SK-N-SH (cell line): ENCODE measurements at regions not wholly inside any gene's neighbourhood (a gene's known extent, or its start where the extent isn't known, plus 50 kb on each side); places are given as distances from the start of the nearest gene placed in this dataset.

Experiments
- CTCF ChIA-PET: fragments of 300-600, 350-600 bp; formaldehyde crosslinking; extraction: SDS; loops from one replicate; lab custom pipeline; 2021; lab: Yijun Ruan, JAX
- POLR2A ChIA-PET: fragments of 350-600 bp; sonication (Branson Sonifier 250); formaldehyde crosslinking; extraction: SDS; loops from one replicate; lab custom pipeline; 2020; ENCODE audit warnings: antibody characterized with exemption, inconsistent platforms; lab: Yijun Ruan, JAX
- DNase-seq: peaks from one replicate; pipeline ENCODE4 v3.0.0; 2012
- H2AFZ ChIP-seq: fragments of 200-600 bp; sonication (generic); 2 replicates; pipeline ENCODE4 v1.8.1; 2016; ENCODE audit warnings: antibody characterized with exemption, mild to moderate bottlenecking, low read depth
- H3F3A ChIP-seq: fragments of 200-600 bp; sonication (generic); replicated peaks from 2 replicates; pipeline ENCODE3; 2016; ENCODE audit warnings: antibody characterized with exemption, mild to moderate bottlenecking; ENCODE audit not compliant: insufficient read depth
- H3K27ac ChIP-seq, 2 experiments: fragments of 200-500 bp in 1 of 2; fragments of 200-600 bp in 1 of 2; sonication (Bioruptor generic) in 1 of 2; sonication (generic), shearing (Covaris generic) in 1 of 2; 2 replicates each; pipeline versions ENCODE4 v1.5.1 to v1.6.1; 2014 to 2016; ENCODE audit warnings: low read depth in 2 of 2, inconsistent platforms in 1 of 2, low read length in 1 of 2, mild to moderate bottlenecking in 1 of 2, mixed read lengths in 1 of 2
- H3K27me3 ChIP-seq: fragments of 200-600 bp; sonication (generic), shearing (Covaris generic); 2 replicates; pipeline ENCODE4 v1.6.1; 2016; ENCODE audit warnings: mixed run types; ENCODE audit not compliant: insufficient read depth
- H3K36me3 ChIP-seq, 2 experiments: fragments of 200-500 bp in 1 of 2; fragments of 200-600 bp in 1 of 2; sonication (Bioruptor generic) in 1 of 2; sonication (generic) in 1 of 2; replicated peaks in 1 of 2; 2 replicates each; pipeline versions ENCODE3 to v1.5.1; 2014 to 2016; ENCODE audit warnings: low read length in 1 of 2, mild to moderate bottlenecking in 1 of 2; ENCODE audit not compliant: insufficient read depth in 2 of 2, control insufficient read depth in 1 of 2
- H3K4me1 ChIP-seq, 2 experiments: fragments of 200-500 bp in 1 of 2; fragments of 200-600 bp in 1 of 2; sonication (Bioruptor generic) in 1 of 2; sonication (generic), shearing (Covaris generic) in 1 of 2; 2 replicates each; pipeline versions ENCODE4 v1.5.1 to v1.6.1; 2014 to 2016; ENCODE audit warnings: low read depth in 1 of 2, low read length in 1 of 2, mixed run types in 1 of 2; ENCODE audit not compliant: insufficient read depth in 2 of 2, control insufficient read depth in 1 of 2
- H3K4me2 ChIP-seq: fragments of 200-600 bp; sonication (generic), shearing (Covaris generic); 2 replicates; pipeline ENCODE4 v1.6.1; 2017; ENCODE audit warnings: mixed run types
- H3K4me3 ChIP-seq, 2 experiments: fragments of 200-500 bp in 1 of 2; fragments of 200-600 bp in 1 of 2; sonication (Bioruptor generic) in 1 of 2; sonication (generic), shearing (Covaris generic) in 1 of 2; 2 replicates each; pipeline versions ENCODE4 v1.5.1 to v1.8.1; 2014 to 2016; ENCODE audit warnings: low read depth in 2 of 2, inconsistent platforms in 1 of 2, low read length in 1 of 2, mild to moderate bottlenecking in 1 of 2, mixed read lengths in 1 of 2, moderate library complexity in 1 of 2
- H3K79me2 ChIP-seq: fragments of 200-600 bp; sonication (generic); 2 replicates; pipeline ENCODE4 v1.8.1; 2017; ENCODE audit warnings: mild to moderate bottlenecking; ENCODE audit not compliant: insufficient read depth
- H3K9ac ChIP-seq: fragments of 200-600 bp; sonication (generic); 2 replicates; pipeline ENCODE4 v1.6.1; 2017; ENCODE audit warnings: mixed run types
- H3K9me2 ChIP-seq: fragments of 200-600 bp; sonication (generic); 2 replicates; pipeline ENCODE4 v1.6.1; 2017; ENCODE audit warnings: mixed run types
- H3K9me3 ChIP-seq: fragments of 200-600 bp; sonication (generic); 2 replicates; pipeline ENCODE4 v1.6.1; 2017; ENCODE audit warnings: mixed run types, mild to moderate bottlenecking, moderate library complexity
- H4K20me1 ChIP-seq: fragments of 200-600 bp; sonication (generic); 2 replicates; pipeline ENCODE4 v1.6.1; 2017; ENCODE audit warnings: mild to moderate bottlenecking, mixed run types; ENCODE audit not compliant: insufficient read depth
- CHD2 ChIP-seq: fragments of 150-350 bp; IDR thresholded peaks from 2 replicates; pipeline ENCODE4 v1.6.1; 2018; ENCODE audit warnings: low read length; ENCODE audit not compliant: partially characterized antibody
- ELF1 ChIP-seq: IDR thresholded peaks from 2 replicates; pipeline ENCODE4 v1.4.0; 2012
- EZH2phosphoT487 ChIP-seq: fragments of 200-600 bp; sonication (generic); IDR thresholded peaks from 2 replicates; pipeline ENCODE4 v1.6.1; 2017; ENCODE audit warnings: low read depth, mixed run types, mild to moderate bottlenecking, antibody characterized with exemption, moderate library complexity, borderline replicate concordance
- GABPA ChIP-seq: IDR thresholded peaks from 2 replicates; pipeline ENCODE4 v1.4.0; 2012; ENCODE audit warnings: low read depth, mild to moderate bottlenecking
- MXI1 ChIP-seq: IDR thresholded peaks from 2 replicates; pipeline ENCODE4 v1.6.1; 2012; ENCODE audit warnings: mild to moderate bottlenecking, low read depth, low read length, improper control_type of control experiment
- NFIC ChIP-seq: IDR thresholded peaks from 2 replicates; pipeline ENCODE4 v1.4.0; 2012; ENCODE audit warnings: borderline replicate concordance
- POLR2AphosphoS5 ChIP-seq: IDR thresholded peaks from 2 replicates; pipeline ENCODE4 v1.6.1; 2012; ENCODE audit warnings: low read depth, low read length
- RAD21 ChIP-seq: IDR thresholded peaks from 2 replicates; pipeline ENCODE4 v1.6.1; 2012; ENCODE audit warnings: mild to moderate bottlenecking, low read length
- RFX5 ChIP-seq: IDR thresholded peaks from 2 replicates; pipeline ENCODE4 v1.6.1; 2012; ENCODE audit warnings: mild to moderate bottlenecking, improper control_type of control experiment, low read length
- RXRA ChIP-seq: IDR thresholded peaks from 2 replicates; pipeline ENCODE4 v1.4.0; 2012; ENCODE audit warnings: low read depth, mild to moderate bottlenecking, borderline replicate concordance
- SIN3A ChIP-seq: IDR thresholded peaks from 2 replicates; pipeline ENCODE4 v1.6.1; 2012; ENCODE audit warnings: low read depth, mild to moderate bottlenecking, low read length, moderate library complexity, borderline replicate concordance
- TAF1 ChIP-seq: IDR thresholded peaks from 2 replicates; pipeline ENCODE4 v1.6.1; 2012; ENCODE audit warnings: low read depth, mild to moderate bottlenecking, low read length, moderate library complexity, borderline replicate concordance
- YY1 ChIP-seq: IDR thresholded peaks from 2 replicates; pipeline ENCODE4 v1.4.0; 2012; ENCODE audit warnings: low read depth, mild to moderate bottlenecking
- WGBS: methylation state at CpG from one replicate; pipeline ENCODE4 v1.1.6; 2017; ENCODE audit warnings: low lambda C conversion rate; 5-methylcytosine and 5-hydroxymethylcytosine counted together
- TF ChIP-seq, protein P1 (sequence below): IDR thresholded peaks from 2 replicates; pipeline ENCODE4 v1.4.0; 2012; ENCODE audit warnings: low read depth
- TF ChIP-seq, protein P2 (sequence below): IDR thresholded peaks from 2 replicates; pipeline ENCODE4 v1.6.1; 2012; ENCODE audit warnings: mild to moderate bottlenecking, low read depth, low read length, moderate library complexity
- TF ChIP-seq, protein P3 (sequence below): IDR thresholded peaks from 2 replicates; pipeline ENCODE4 v1.4.0; 2012; ENCODE audit warnings: low read depth, borderline replicate concordance
- TF ChIP-seq, protein P4 (sequence below): fragments of 150-350 bp; IDR thresholded peaks from 2 replicates; pipeline ENCODE4 v1.6.1; 2017; ENCODE audit warnings: antibody characterized with exemption, low read length, low read depth, borderline replicate concordance

DNA sequence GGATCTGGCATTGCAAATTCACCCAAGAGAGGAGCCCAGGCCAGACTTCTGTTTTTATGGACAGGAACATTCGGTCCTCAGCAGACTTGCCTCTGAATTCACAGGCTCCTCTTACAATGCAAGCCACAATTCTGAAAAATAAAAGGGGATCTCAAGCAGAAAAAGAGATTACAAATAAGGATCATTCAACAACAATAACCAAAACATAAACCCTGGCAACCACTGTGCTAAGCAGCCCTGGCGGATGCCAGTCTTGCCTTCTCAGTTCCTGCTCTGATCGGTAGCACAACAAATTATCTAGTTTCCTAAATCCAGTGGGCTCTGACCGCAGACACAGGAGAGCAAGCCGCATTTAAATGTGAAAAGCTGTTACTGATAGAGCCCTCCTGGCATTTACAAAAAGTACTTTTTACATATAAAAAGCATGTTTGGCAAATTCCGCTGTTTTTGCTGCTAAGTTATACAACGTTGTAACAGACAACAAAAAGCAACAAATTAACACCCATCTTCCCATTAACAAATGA lies 123.4 kb upstream of the FOXD3 start:
- no peak overlapping the region for H3K4me2 ChIP-seq
- no peaks in the 10 kb centered on the region for H4K20me1 ChIP-seq
- no peak overlapping the region for H2AFZ ChIP-seq
- no peaks in the 10 kb centered on the region for H3F3A ChIP-seq
- no peak overlapping the region for H3K9ac ChIP-seq
- 54% methylated on average over 7 of the region's 7 CpGs for WGBS
- no peak overlapping the region for H3K27ac ChIP-seq
- TF ChIP-seq YY1 (no peak), RXRA (no peak), TAF1 (no peak), CHD2 (no peak), EZH2phosphoT487 (no peak), SIN3A (no peak), POLR2AphosphoS5 (no peak), RAD21 (no peak)
- TF ChIP-seq, protein P1, sequence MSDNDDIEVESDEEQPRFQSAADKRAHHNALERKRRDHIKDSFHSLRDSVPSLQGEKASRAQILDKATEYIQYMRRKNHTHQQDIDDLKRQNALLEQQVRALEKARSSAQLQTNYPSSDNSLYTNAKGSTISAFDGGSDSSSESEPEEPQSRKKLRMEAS = no peak
- H3K9me3 ChIP-seq = no peaks in the 10 kb centered on the region
- no peaks in the 10 kb centered on the region for H3K79me2 ChIP-seq
- H3K9me2 ChIP-seq = no peaks in the 10 kb centered on the region
- H3K4me1 ChIP-seq = peaks cover 0 to 15% of the 10 kb centered on the region in 2 experiments; a peak in 2 of 4 replicates
- ChIA-PET CTCF (interaction anchor here (1.5 kb wide), 1 partner anchor 129 kb away, joined by 5 read pairs; no protein-coding TSS in a partner anchor), POLR2A (no interaction called here)
- H3K27me3 ChIP-seq = no peaks in the 10 kb centered on the region; the same call in 1 of the 2 replicates
- no peaks in the 10 kb centered on the region for H3K36me3 ChIP-seq
- H3K4me3 ChIP-seq = no peak overlapping the region
- no peak for DNase-seq

DNA sequence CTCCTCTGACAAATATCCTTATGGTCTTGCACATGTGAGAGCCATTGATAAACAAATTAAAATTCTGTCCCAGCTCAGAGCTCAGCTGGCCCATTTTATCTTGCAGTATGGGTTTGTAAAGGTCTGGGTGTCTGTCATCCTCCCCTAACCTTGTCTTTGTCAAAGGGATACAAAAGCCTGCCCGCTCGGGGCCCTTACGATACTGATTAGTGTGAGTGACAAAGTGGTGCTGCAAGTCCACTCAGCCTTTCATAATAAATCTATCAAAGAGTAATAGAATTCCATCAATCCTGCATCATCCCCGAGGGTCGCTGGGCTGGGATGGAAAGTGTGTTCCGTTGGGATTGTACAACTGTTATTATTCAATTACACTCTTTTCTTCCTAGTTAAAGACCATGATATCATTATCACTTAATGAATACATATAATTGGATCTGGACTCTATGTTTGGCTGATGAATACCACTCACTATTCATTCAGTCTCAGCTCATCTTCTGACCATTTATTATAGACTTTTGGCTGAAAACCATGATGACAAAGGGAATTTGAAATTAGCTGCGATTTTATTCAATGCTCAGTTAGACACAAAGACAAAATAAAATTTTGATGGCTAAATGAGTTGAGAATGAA lies 122.5 kb upstream of the FOXD3 start:
- H3K27me3 ChIP-seq = no peaks in the 10 kb centered on the region; the same call in 1 of the 2 replicates
- H3K4me3 ChIP-seq = no peak overlapping the region
- H3K9me2 ChIP-seq = no peaks in the 10 kb centered on the region
- H4K20me1 ChIP-seq = no peaks in the 10 kb centered on the region
- H3K9me3 ChIP-seq = no peaks in the 10 kb centered on the region
- TF ChIP-seq, protein P2, sequence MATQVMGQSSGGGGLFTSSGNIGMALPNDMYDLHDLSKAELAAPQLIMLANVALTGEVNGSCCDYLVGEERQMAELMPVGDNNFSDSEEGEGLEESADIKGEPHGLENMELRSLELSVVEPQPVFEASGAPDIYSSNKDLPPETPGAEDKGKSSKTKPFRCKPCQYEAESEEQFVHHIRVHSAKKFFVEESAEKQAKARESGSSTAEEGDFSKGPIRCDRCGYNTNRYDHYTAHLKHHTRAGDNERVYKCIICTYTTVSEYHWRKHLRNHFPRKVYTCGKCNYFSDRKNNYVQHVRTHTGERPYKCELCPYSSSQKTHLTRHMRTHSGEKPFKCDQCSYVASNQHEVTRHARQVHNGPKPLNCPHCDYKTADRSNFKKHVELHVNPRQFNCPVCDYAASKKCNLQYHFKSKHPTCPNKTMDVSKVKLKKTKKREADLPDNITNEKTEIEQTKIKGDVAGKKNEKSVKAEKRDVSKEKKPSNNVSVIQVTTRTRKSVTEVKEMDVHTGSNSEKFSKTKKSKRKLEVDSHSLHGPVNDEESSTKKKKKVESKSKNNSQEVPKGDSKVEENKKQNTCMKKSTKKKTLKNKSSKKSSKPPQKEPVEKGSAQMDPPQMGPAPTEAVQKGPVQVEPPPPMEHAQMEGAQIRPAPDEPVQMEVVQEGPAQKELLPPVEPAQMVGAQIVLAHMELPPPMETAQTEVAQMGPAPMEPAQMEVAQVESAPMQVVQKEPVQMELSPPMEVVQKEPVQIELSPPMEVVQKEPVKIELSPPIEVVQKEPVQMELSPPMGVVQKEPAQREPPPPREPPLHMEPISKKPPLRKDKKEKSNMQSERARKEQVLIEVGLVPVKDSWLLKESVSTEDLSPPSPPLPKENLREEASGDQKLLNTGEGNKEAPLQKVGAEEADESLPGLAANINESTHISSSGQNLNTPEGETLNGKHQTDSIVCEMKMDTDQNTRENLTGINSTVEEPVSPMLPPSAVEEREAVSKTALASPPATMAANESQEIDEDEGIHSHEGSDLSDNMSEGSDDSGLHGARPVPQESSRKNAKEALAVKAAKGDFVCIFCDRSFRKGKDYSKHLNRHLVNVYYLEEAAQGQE = no peak
- no peak for TF ChIP-seq RAD21
- TF ChIP-seq, protein P3, sequence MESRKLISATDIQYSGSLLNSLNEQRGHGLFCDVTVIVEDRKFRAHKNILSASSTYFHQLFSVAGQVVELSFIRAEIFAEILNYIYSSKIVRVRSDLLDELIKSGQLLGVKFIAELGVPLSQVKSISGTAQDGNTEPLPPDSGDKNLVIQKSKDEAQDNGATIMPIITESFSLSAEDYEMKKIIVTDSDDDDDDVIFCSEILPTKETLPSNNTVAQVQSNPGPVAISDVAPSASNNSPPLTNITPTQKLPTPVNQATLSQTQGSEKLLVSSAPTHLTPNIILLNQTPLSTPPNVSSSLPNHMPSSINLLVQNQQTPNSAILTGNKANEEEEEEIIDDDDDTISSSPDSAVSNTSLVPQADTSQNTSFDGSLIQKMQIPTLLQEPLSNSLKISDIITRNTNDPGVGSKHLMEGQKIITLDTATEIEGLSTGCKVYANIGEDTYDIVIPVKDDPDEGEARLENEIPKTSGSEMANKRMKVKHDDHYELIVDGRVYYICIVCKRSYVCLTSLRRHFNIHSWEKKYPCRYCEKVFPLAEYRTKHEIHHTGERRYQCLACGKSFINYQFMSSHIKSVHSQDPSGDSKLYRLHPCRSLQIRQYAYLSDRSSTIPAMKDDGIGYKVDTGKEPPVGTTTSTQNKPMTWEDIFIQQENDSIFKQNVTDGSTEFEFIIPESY = no peak
- TF ChIP-seq RFX5 = no peak
- no peak for TF ChIP-seq NFIC
- TF ChIP-seq RXRA = no peak
- TF ChIP-seq POLR2AphosphoS5 = no peak
- no peak for TF ChIP-seq ELF1
- no peak for TF ChIP-seq EZH2phosphoT487
- TF ChIP-seq GABPA = no peak
- TF ChIP-seq, protein P4, sequence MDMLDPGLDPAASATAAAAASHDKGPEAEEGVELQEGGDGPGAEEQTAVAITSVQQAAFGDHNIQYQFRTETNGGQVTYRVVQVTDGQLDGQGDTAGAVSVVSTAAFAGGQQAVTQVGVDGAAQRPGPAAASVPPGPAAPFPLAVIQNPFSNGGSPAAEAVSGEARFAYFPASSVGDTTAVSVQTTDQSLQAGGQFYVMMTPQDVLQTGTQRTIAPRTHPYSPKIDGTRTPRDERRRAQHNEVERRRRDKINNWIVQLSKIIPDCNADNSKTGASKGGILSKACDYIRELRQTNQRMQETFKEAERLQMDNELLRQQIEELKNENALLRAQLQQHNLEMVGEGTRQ = no peak
- TF ChIP-seq SIN3A = no peak
- TF ChIP-seq, protein P1 = no peak
- TF ChIP-seq MXI1 = no peak
- CTCF ChIA-PET = interaction anchor here (1.5 kb wide), 1 partner anchor 128 kb away, joined by 5 read pairs; no protein-coding TSS in a partner anchor
- H3F3A ChIP-seq = no peaks in the 10 kb centered on the region
- H3K79me2 ChIP-seq = no peaks in the 10 kb centered on the region
- peaks cover 0 to 15% of the 10 kb centered on the region in 2 experiments; a peak in 2 of 4 replicates for H3K4me1 ChIP-seq
- H3K27ac ChIP-seq = no peak overlapping the region
- 28% methylated on average over 7 of the region's 7 CpGs for WGBS
- no peak overlapping the region for H3K4me2 ChIP-seq
- H3K36me3 ChIP-seq = no peaks in the 10 kb centered on the region
- no peak overlapping the region for H3K9ac ChIP-seq
- POLR2A ChIA-PET = no interaction called here
- peak; percentile 36 for DNase-seq
- no peak overlapping the region for H2AFZ ChIP-seq
